ENCODE measurements at regions not wholly inside any gene's neighbourhood (a gene's known extent, or its start where the extent isn't known, plus 50 kb on each side); places are given as distances from the start of the nearest gene placed in this dataset.

GRCh38 chr3:160133757-160134156, 91.5 kb upstream of the C3orf80 start (continued):
- no peak for TF ChIP-seq CHD4 (IDR thresholded peaks at IDR 0.05; ENCODE audit: borderline replicate concordance)
- no peak for TF ChIP-seq MAX (IDR thresholded peaks at IDR 0.05)
- TF ChIP-seq TP53 (CRISPR knock-in tag; IDR thresholded peaks at IDR 0.05) = no peak
- TF ChIP-seq SMC3 (IDR thresholded peaks at IDR 0.05) = 0 out of 3 replicates have a peak, but pooled peaks have one; percentile 18
- no peak for TF ChIP-seq MYC (IDR thresholded peaks at IDR 0.05; ENCODE audit: borderline replicate concordance, low read length)

- peak in 1 of 2 experiments; percentile 38 for DNase-seq (ENCODE audit: low read depth in 1 of 2, low spot score in 1 of 2)
- 69% methylated on average over 4 of the region's 4 CpGs for WGBS (ENCODE audit: missing lambda C conversion rate)
- H3K4me2 ChIP-seq = peak overlapping the region; percentile 10; the same call in 1 of the 3 replicates
Measured at GRCh38 chr3:160134454-160134853, 90.8 kb upstream of the C3orf80 start.

GRCh38 chr3:160134964-160135363, 90.3 kb upstream of the C3orf80 start:
- peak overlapping the region; percentile 60 to 85 for H3K27ac ChIP-seq
- FAIRE-seq = no peak
- DNase-seq (ENCODE audit: low read depth in 1 of 2, low spot score in 1 of 2) = no peak
- H3K4me2 ChIP-seq = peak overlapping the region; percentile 10; the same call in 2 of the 3 replicates
- H3K9me3 ChIP-seq = no peaks in the 10 kb centered on the region
- H3K4me1 ChIP-seq = peaks cover 37% of the 10 kb centered on the region
- H3K4me3 ChIP-seq = no peak overlapping the region
- 47% methylated on average over 2 of the region's 2 CpGs for WGBS (ENCODE audit: missing lambda C conversion rate)
- no peak for TF ChIP-seq MAFK (IDR thresholded peaks at IDR 0.05; ENCODE audit: partially characterized antibody)
- TF ChIP-seq ZFP36 (IDR thresholded peaks at IDR 0.05; ENCODE audit: borderline replicate concordance, partially characterized antibody) = no peak
- no peak for TF ChIP-seq TFCP2L1 (CRISPR knock-in tag; IDR thresholded peaks at IDR 0.05)
- no peak for TF ChIP-seq SMC3 (IDR thresholded peaks at IDR 0.05)
- no peak for TF ChIP-seq NR3C1 (IDR thresholded peaks at IDR 0.05)
- no peak for TF ChIP-seq CHD2 (IDR thresholded peaks at IDR 0.05; ENCODE audit: low read length, partially characterized antibody)
- no peak for TF ChIP-seq HOXA7 (CRISPR knock-in tag; IDR thresholded peaks at IDR 0.05)
- TF ChIP-seq MAX (IDR thresholded peaks at IDR 0.05) = no peak
- TF ChIP-seq GATA3 (IDR thresholded peaks at IDR 0.05; ENCODE audit: borderline replicate concordance) = no peak
- TF ChIP-seq JUN (IDR thresholded peaks at IDR 0.05) = no peak
- no peak for TF ChIP-seq CHD4 (IDR thresholded peaks at IDR 0.05; ENCODE audit: borderline replicate concordance)
- peak; percentile 61; the same call in 1 of the 2 replicates for TF ChIP-seq HES2 (IDR thresholded peaks at IDR 0.05)
- no peak for TF ChIP-seq CBX2 (IDR thresholded peaks at IDR 0.05; ENCODE audit: borderline replicate concordance, low read depth)
- TF ChIP-seq HEYL (CRISPR knock-in tag; IDR thresholded peaks at IDR 0.05) = no peak
- peak; percentile 89 to 90 for TF ChIP-seq CEBPB (IDR thresholded peaks at IDR 0.05)
- no peak for ATAC-seq
- ChIA-PET POLR2A (no interaction called here), CTCF (interaction anchor here (0.9 to 3.4 kb wide), 5 partner anchors 15 to 207 kb away, joined by 3 to 14 read pairs (median 3); partner anchors contain the start of gene C3orf80)

More at GRCh38 chr3:160134454-160134853, 90.8 kb upstream of the C3orf80 start:
- ATAC-seq (no peak), FAIRE-seq (no peak)
- ChIA-PET POLR2A (no interaction called here), CTCF (interaction anchor here (0.6 to 3.4 kb wide), 7 partner anchors 9 to 196 kb away, joined by 3 to 14 read pairs (median 4); partner anchors contain the start of gene C3orf80)
- Histone ChIP-seq H3K4me3 (no peak overlapping the region), H3K9me3 (no peaks in the 10 kb centered on the region), H3K27ac (peak overlapping the region; percentile 60 to 85), H3K4me1 (peaks cover 40% of the 10 kb centered on the region)
- no peak for TF ChIP-seq PBX3 (IDR thresholded peaks at IDR 0.05)
- TF ChIP-seq FOSL2 (IDR thresholded peaks at IDR 0.05) = no peak
- TF ChIP-seq FOSL2 (CRISPR knock-in tag; IDR thresholded peaks at IDR 0.05) = peak; percentile 43; the same call in 1 of the 2 replicates

- 59% methylated on average over 2 of the region's 2 CpGs for WGBS (ENCODE audit: missing lambda C conversion rate)
- H3K4me1 ChIP-seq = peaks cover 35% of the 10 kb centered on the region
- no peak overlapping the region for H3K4me3 ChIP-seq
- no peak for TF ChIP-seq KDM1A (IDR thresholded peaks at IDR 0.05; ENCODE audit: low read depth)
- TF ChIP-seq REST (IDR thresholded peaks at IDR 0.05) = no peak
- no peak for TF ChIP-seq NR3C1 (IDR thresholded peaks at IDR 0.05)
- TF ChIP-seq POLR2A (IDR thresholded peaks at IDR 0.05; ENCODE audit: low read length) = no peak
- peak overlapping the region; percentile 60 to 85; a peak in 5 of 6 replicates for H3K27ac ChIP-seq
- DNase-seq (ENCODE audit: low read depth in 1 of 2, low spot score in 1 of 2) (no peak), FAIRE-seq (no peak), ATAC-seq (no peak)
- CTCF ChIA-PET = interaction anchor here (1.0 to 1.4 kb wide), 2 partner anchors 206 to 278 kb away, joined by 3 read pairs; no protein-coding TSS in a partner anchor
- H3K4me2 ChIP-seq = no peak overlapping the region
- H3K9me3 ChIP-seq = no peaks in the 10 kb centered on the region
- POLR2A ChIA-PET = no interaction called here
Measured at GRCh38 chr3:160135851-160136250, 89.4 kb upstream of the C3orf80 start.
